ENCODE measurements at regions not wholly inside any gene's neighbourhood (a gene's known extent, or its start where the extent isn't known, plus 50 kb on each side); places are given as distances from the start of the nearest gene placed in this dataset.

DNA sequence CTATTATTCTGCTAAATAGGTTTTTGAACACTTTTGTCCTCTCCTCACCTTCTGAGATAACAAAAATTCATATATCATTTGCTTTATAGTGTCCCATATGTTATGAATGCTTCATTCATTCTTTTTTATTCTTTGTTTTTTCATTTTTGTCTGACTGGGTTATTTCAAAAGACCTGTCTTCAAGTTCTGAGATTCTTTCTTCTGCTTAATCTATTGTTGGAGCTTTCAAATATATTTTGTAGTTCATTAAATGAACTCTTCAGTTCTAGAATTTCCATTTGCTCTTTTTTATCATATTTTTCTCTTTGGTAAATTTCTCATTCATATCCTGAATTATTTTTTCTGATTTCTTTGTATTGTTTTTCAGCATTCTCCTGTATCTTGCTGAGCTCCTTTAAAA, 53.1 kb upstream of the SCIN start:
- H3K27ac Mint-ChIP-seq = no peak overlapping the region
- no peak overlapping the region for H3K4me3 Mint-ChIP-seq
- no peak for TF ChIP-seq CTCF (IDR thresholded peaks at IDR 0.05; ENCODE audit: unreplicated experiment)
- H3K27me3 Mint-ChIP-seq (ENCODE audit: low read depth) = no peaks in the 10 kb centered on the region
- peaks cover 44% of the 10 kb centered on the region for H3K9me3 Mint-ChIP-seq
- no peak for DNase-seq (ENCODE audit: low spot score in 2 of 2, unreplicated experiment in 2 of 2)
- peaks cover 2% of the 10 kb centered on the region for H3K4me1 Mint-ChIP-seq
- H3K36me3 Mint-ChIP-seq = peaks cover 23% of the 10 kb centered on the region

- peaks cover 23% of the 10 kb centered on the region for H3K36me3 Mint-ChIP-seq
- no peak overlapping the region for H3K4me3 Mint-ChIP-seq
- no peaks in the 10 kb centered on the region for H3K27me3 Mint-ChIP-seq (ENCODE audit: low read depth)
- peaks cover 34% of the 10 kb centered on the region for H3K9me3 Mint-ChIP-seq
- peaks cover 5% of the 10 kb centered on the region for H3K4me1 Mint-ChIP-seq
- DNase-seq (ENCODE audit: low spot score in 2 of 2, unreplicated experiment in 2 of 2) = no peak
- no peak overlapping the region for H3K27ac Mint-ChIP-seq
- TF ChIP-seq CTCF (IDR thresholded peaks at IDR 0.05; ENCODE audit: unreplicated experiment) = peak; percentile 46
Observed at GRCh38 chr7:12518920-12519681, 51.4 kb upstream of the SCIN start.

- no peak for TF ChIP-seq CTCF (IDR thresholded peaks at IDR 0.05; ENCODE audit: unreplicated experiment)
- H3K4me1 Mint-ChIP-seq = peaks cover 5% of the 10 kb centered on the region
- DNase-seq (ENCODE audit: low spot score in 2 of 2, unreplicated experiment in 2 of 2) = no peak
- H3K36me3 Mint-ChIP-seq = peaks cover 21% of the 10 kb centered on the region
- peaks cover 28% of the 10 kb centered on the region for H3K9me3 Mint-ChIP-seq
- no peaks in the 10 kb centered on the region for H3K27me3 Mint-ChIP-seq (ENCODE audit: low read depth)
- no peak overlapping the region for H3K4me3 Mint-ChIP-seq
- H3K27ac Mint-ChIP-seq = no peak overlapping the region
Observed at GRCh38 chr7:12519682-12520009, 50.9 kb upstream of the SCIN start.

Measured in mesothelial cell of epicardium (in vitro differentiated cells).